IMR-90 (cell line): ENCODE measurements at regions not wholly inside any gene's neighbourhood (a gene's known extent, or its start where the extent isn't known, plus 50 kb on each side); places are given as distances from the start of the nearest gene placed in this dataset.

Experiments
- BHLHE40 ChIP-seq: fragments of 150-350 bp; IDR thresholded peaks from 2 replicates; pipeline ENCODE4 v1.6.1; 2016; ENCODE audit warnings: mild to moderate bottlenecking, low read depth, low read length
- CEBPB ChIP-seq: IDR thresholded peaks from 2 replicates; pipeline ENCODE4 v1.6.1; 2012; ENCODE audit warnings: low read depth, low read length, improper control_type of control experiment
- CHD1 ChIP-seq: IDR thresholded peaks from 2 replicates; pipeline ENCODE4 v1.6.1; 2012; ENCODE audit warnings: low read depth, low read length, improper control_type of control experiment
- CTCF ChIP-seq: conservative IDR thresholded peaks from 2 replicates; pipeline ENCODE4 v1.5.1; 2012; ENCODE audit warnings: mild to moderate bottlenecking, low read depth, low read length, improper control_type of control experiment
- MAFK ChIP-seq: IDR thresholded peaks from 2 replicates; pipeline ENCODE4 v1.6.1; 2012; ENCODE audit warnings: low read depth, low read length, improper control_type of control experiment
- MXI1 ChIP-seq: IDR thresholded peaks from 2 replicates; pipeline ENCODE4 v1.6.1; 2012; ENCODE audit warnings: low read depth, mild to moderate bottlenecking, low read length, moderate library complexity, borderline replicate concordance
- NFE2L2 ChIP-seq: fragments of 150-350 bp; IDR thresholded peaks from 2 replicates; pipeline ENCODE4 v1.6.1; 2016; ENCODE audit warnings: low read depth, mild to moderate bottlenecking, low read length
- POLR2A ChIP-seq: IDR thresholded peaks from 2 replicates; pipeline ENCODE4 v1.6.1; 2012; ENCODE audit warnings: mild to moderate bottlenecking, low read depth, low read length
- RAD21 ChIP-seq: IDR thresholded peaks from 2 replicates; pipeline ENCODE4 v1.6.1; 2012; ENCODE audit warnings: low read length, improper control_type of control experiment
- SMC3 ChIP-seq: fragments of 150-350 bp; IDR thresholded peaks from 2 replicates; pipeline ENCODE4 v1.6.1; 2016; ENCODE audit warnings: low read depth, mild to moderate bottlenecking, antibody characterized with exemption, low read length, moderate library complexity
- USF2 ChIP-seq: fragments of 150-350 bp; IDR thresholded peaks from 2 replicates; pipeline ENCODE4 v1.6.1; 2017; ENCODE audit warnings: mild to moderate bottlenecking, antibody characterized with exemption, low read length, low read depth

- TF ChIP-seq CTCF, result no peak
- TF ChIP-seq CEBPB, result no peak
- TF ChIP-seq BHLHE40, result no peak
- no peak for TF ChIP-seq NFE2L2
- TF ChIP-seq USF2, result no peak
- no peak for TF ChIP-seq MXI1
- no peak for TF ChIP-seq MAFK
- no peak for TF ChIP-seq CHD1
- TF ChIP-seq POLR2A, result no peak
- no peak for TF ChIP-seq RAD21
- TF ChIP-seq SMC3, result no peak
Observed at GRCh38 chr12:97235102-97235501, 227.5 kb upstream of the RMST start.
